ENCODE measurements at regions not wholly inside any gene's neighbourhood (a gene's known extent, or its start where the extent isn't known, plus 50 kb on each side); places are given as distances from the start of the nearest gene placed in this dataset.
"Not testable (repeated sequence)": the region's sequence is repeated elsewhere in the genome, so short reads cannot be mapped to it uniquely, and the experiment has no call there.

GRCh38 chr14:103186909-103187586 is 63.8 kb downstream of the TNFAIP2 start:
- Mint-ChIP-seq H3K27ac (no peak overlapping the region), H3K36me3 (ENCODE audit: low read depth) (no peaks in the 10 kb centered on the region), H3K9me3 (no peaks in the 10 kb centered on the region), H3K4me1 (ENCODE audit: low read depth) (peaks cover 18% of the 10 kb centered on the region), H3K27me3 (peaks cover 57% of the 10 kb centered on the region), H3K4me3 (no peak overlapping the region)
- intact Hi-C loops (cut with micrococcal nuclease) = loop anchor here (5.0 kb wide), 1 partner anchor 75 kb away; no protein-coding TSS in a partner anchor

- Mint-ChIP-seq H3K4me1 (ENCODE audit: low read depth) (peaks cover 27% of the 10 kb centered on the region), H3K36me3 (ENCODE audit: low read depth) (no peaks in the 10 kb centered on the region), H3K27me3 (peaks cover 60% of the 10 kb centered on the region), H3K27ac (no peak overlapping the region), H3K9me3 (peaks cover 5% of the 10 kb centered on the region), H3K4me3 (no peak overlapping the region)
- intact Hi-C loops (cut with micrococcal nuclease) = loop anchor here (5.0 kb wide), 1 partner anchor 74 kb away; no protein-coding TSS in a partner anchor
Measured at GRCh38 chr14:103187911-103188310, 64.7 kb downstream of the TNFAIP2 start.

- intact Hi-C loops (cut with micrococcal nuclease) = loop anchor here (5.0 kb wide), 1 partner anchor 73 kb away; no protein-coding TSS in a partner anchor
Measured at GRCh38 chr14:103188810-103189480, 65.7 kb downstream of the TNFAIP2 start.

GRCh38 chr14:103189481-103190470 is 66.5 kb downstream of the TNFAIP2 start:
- Mint-ChIP-seq H3K9me3 (peaks cover 7% of the 10 kb centered on the region), H3K4me1 (ENCODE audit: low read depth) (peaks cover 34% of the 10 kb centered on the region), H3K27ac (peak overlapping the region; percentile 58), H3K4me3 (peak overlapping the region; percentile 24), H3K36me3 (ENCODE audit: low read depth) (no peaks in the 10 kb centered on the region), H3K27me3 (peaks cover 59% of the 10 kb centered on the region)
- intact Hi-C loops (cut with micrococcal nuclease) = loop anchor here (5.0 kb wide), 1 partner anchor 73 kb away; no protein-coding TSS in a partner anchor

More at GRCh38 chr14:103188810-103189480, 65.7 kb downstream of the TNFAIP2 start:
- Mint-ChIP-seq H3K27ac (no peak overlapping the region), H3K36me3 (ENCODE audit: low read depth) (no peaks in the 10 kb centered on the region), H3K9me3 (peaks cover 7% of the 10 kb centered on the region), H3K4me3 (peak overlapping the region; percentile 20), H3K27me3 (peaks cover 58% of the 10 kb centered on the region), H3K4me1 (ENCODE audit: low read depth) (peaks cover 27% of the 10 kb centered on the region)

- Mint-ChIP-seq H3K27ac (peak overlapping the region; percentile 58), H3K27me3 (peaks cover 57% of the 10 kb centered on the region), H3K36me3 (ENCODE audit: low read depth) (no peaks in the 10 kb centered on the region), H3K9me3 (peaks cover 7% of the 10 kb centered on the region), H3K4me3 (no peak overlapping the region), H3K4me1 (ENCODE audit: low read depth) (peaks cover 40% of the 10 kb centered on the region)
- intact Hi-C loops (cut with micrococcal nuclease) = no loop called here
Measured at GRCh38 chr14:103190741-103191140, 67.5 kb downstream of the TNFAIP2 start.

- H3K4me1 Mint-ChIP-seq (ENCODE audit: low read depth) = peaks cover 40% of the 10 kb centered on the region
- H3K4me3 Mint-ChIP-seq = no peak overlapping the region
- no peaks in the 10 kb centered on the region for H3K36me3 Mint-ChIP-seq (ENCODE audit: low read depth)
- peaks cover 7% of the 10 kb centered on the region for H3K9me3 Mint-ChIP-seq
- intact Hi-C loops (cut with micrococcal nuclease) = no loop called here
- peaks cover 46% of the 10 kb centered on the region for H3K27me3 Mint-ChIP-seq
- no peak overlapping the region for H3K27ac Mint-ChIP-seq
Measured at GRCh38 chr14:103191844-103192243, 68.6 kb downstream of the TNFAIP2 start.

GRCh38 chr14:103192246-103192840 is 69.1 kb downstream of the TNFAIP2 start:
- Mint-ChIP-seq H3K27me3 (peaks cover 41% of the 10 kb centered on the region), H3K4me1 (ENCODE audit: low read depth) (peaks cover 40% of the 10 kb centered on the region), H3K4me3 (no peak overlapping the region), H3K27ac (peak overlapping the region; percentile 68), H3K36me3 (ENCODE audit: low read depth) (no peaks in the 10 kb centered on the region), H3K9me3 (peaks cover 7% of the 10 kb centered on the region)
- intact Hi-C loops (cut with micrococcal nuclease) = no loop called here

GRCh38 chr14:103192861-103193260 is 69.6 kb downstream of the TNFAIP2 start:
- Mint-ChIP-seq H3K4me1 (ENCODE audit: low read depth) (peaks cover 40% of the 10 kb centered on the region), H3K27me3 (peaks cover 40% of the 10 kb centered on the region), H3K27ac (peak overlapping the region; percentile 68)
- H3K36me3 Mint-ChIP-seq (ENCODE audit: low read depth); H3K4me3 Mint-ChIP-seq; H3K9me3 Mint-ChIP-seq; intact Hi-C loops (cut with micrococcal nuclease): not testable (repeated sequence)

GRCh38 chr14:103193491-103193890 is 70.2 kb downstream of the TNFAIP2 start:
- intact Hi-C loops (cut with micrococcal nuclease); H3K36me3 Mint-ChIP-seq (ENCODE audit: low read depth): not testable (repeated sequence)
- H3K27me3 Mint-ChIP-seq = peaks cover 38% of the 10 kb centered on the region

GRCh38 chr14:103194256-103195045 is 71.2 kb downstream of the TNFAIP2 start:
- Mint-ChIP-seq H3K27ac (peak overlapping the region; percentile 16), H3K9me3 (peaks cover 7% of the 10 kb centered on the region), H3K4me3 (no peak overlapping the region), H3K36me3 (ENCODE audit: low read depth) (no peaks in the 10 kb centered on the region), H3K4me1 (ENCODE audit: low read depth) (peaks cover 49% of the 10 kb centered on the region), H3K27me3 (peaks cover 30% of the 10 kb centered on the region)
- intact Hi-C loops (cut with micrococcal nuclease) = no loop called here

More at GRCh38 chr14:103193491-103193890, 70.2 kb downstream of the TNFAIP2 start:
- peaks cover 42% of the 10 kb centered on the region for H3K4me1 Mint-ChIP-seq (ENCODE audit: low read depth)
- H3K27ac Mint-ChIP-seq, H3K9me3 Mint-ChIP-seq, H3K4me3 Mint-ChIP-seq: not testable (repeated sequence)

- Mint-ChIP-seq H3K4me3 (no peak overlapping the region), H3K4me1 (ENCODE audit: low read depth) (peaks cover 35% of the 10 kb centered on the region), H3K9me3 (peaks cover 11% of the 10 kb centered on the region), H3K27me3 (peaks cover 18% of the 10 kb centered on the region), H3K27ac (no peak overlapping the region), H3K36me3 (ENCODE audit: low read depth) (no peaks in the 10 kb centered on the region)
- intact Hi-C loops (cut with micrococcal nuclease) = no loop called here
Measured at GRCh38 chr14:103195828-103196615, 72.8 kb downstream of the TNFAIP2 start.

- Mint-ChIP-seq H3K4me1 (ENCODE audit: low read depth) (peaks cover 30% of the 10 kb centered on the region), H3K27ac (no peak overlapping the region), H3K9me3 (peaks cover 18% of the 10 kb centered on the region), H3K27me3 (peaks cover 20% of the 10 kb centered on the region), H3K4me3 (no peak overlapping the region), H3K36me3 (ENCODE audit: low read depth) (no peaks in the 10 kb centered on the region)
- intact Hi-C loops (cut with micrococcal nuclease) = no loop called here
Measured at GRCh38 chr14:103196716-103197115, 73.5 kb downstream of the TNFAIP2 start.
